Activated CD4-positive, alpha-beta T cell treated with anti-CD3 and anti-CD28 coated beads, Interleukin-2, Interleukin-4, amounts not matched to agents 100 ng/mL and 50 ng/mL, durations not matched to agents 16 hours and 8 hours (primary cell): ENCODE measurements at regions not wholly inside any gene's neighbourhood (a gene's known extent, or its start where the extent isn't known, plus 50 kb on each side); places are given as distances from the start of the nearest gene placed in this dataset.

ENCODE experiments used
- DNase-seq: peaks from one replicate; pipeline ENCODE4 v3.0.0-alpha.2; 2020; ENCODE audit warnings: low spot score

DNA sequence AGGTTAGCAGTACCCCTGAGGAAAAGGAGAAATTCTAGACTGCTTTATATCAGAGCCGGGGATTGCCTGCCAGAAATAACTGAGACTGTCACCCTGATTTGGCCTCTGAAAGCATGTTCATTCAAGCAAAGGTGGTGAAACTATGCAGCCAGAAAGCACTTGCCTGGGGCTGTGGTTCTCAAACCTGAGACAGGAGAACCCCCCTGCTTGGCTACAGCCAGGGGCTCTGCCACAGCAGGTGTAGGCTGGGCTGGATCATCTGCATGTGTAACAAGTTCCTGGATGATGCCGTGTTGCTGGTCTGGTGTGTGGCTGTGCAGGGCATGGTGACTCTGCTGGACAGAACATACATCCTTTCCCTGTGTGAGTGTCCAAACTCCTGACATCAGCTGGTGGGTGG, 157.8 kb downstream of the NXNL2 start:
- DNase-seq: no peak

GRCh38 chr9:88694625-88695024, 159.6 kb downstream of the NXNL2 start:
- DNase-seq: no peak

DNA sequence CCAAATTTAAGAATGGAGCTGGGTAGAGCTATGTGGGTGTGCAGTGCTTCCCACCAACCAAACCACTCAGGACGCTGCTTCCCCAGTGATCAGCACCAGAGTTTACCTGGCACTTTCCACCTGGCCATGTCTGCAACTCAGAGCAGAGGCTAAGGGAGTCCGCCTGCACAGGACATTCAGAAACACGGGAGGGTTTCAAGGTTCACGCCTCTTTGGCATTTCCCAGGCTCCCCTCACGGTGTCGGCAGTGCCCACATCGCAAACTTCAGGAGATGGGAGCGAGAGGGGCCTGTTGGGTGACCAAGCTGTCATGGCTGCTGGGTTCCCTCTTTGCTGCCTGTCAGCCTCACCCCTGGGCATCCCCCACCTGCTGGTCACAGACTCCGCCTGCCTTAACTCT, 161.5 kb downstream of the NXNL2 start:
- no peak for DNase-seq

GRCh38 chr9:88697764-88698432, 162.9 kb downstream of the NXNL2 start:
- DNase-seq: no peak

GRCh38 chr9:88702985-88703384, 168.0 kb downstream of the NXNL2 start:
- no peak for DNase-seq

GRCh38 chr9:88706193-88707113, 171.5 kb downstream of the NXNL2 start:
- DNase-seq: no peak

GRCh38 chr9:88710449-88710848, 175.5 kb downstream of the NXNL2 start:
- no peak for DNase-seq

GRCh38 chr9:88711719-88712118, 176.7 kb downstream of the NXNL2 start:
- no peak for DNase-seq

GRCh38 chr9:88712484-88712883, 177.5 kb downstream of the NXNL2 start:
- no peak for DNase-seq

DNA sequence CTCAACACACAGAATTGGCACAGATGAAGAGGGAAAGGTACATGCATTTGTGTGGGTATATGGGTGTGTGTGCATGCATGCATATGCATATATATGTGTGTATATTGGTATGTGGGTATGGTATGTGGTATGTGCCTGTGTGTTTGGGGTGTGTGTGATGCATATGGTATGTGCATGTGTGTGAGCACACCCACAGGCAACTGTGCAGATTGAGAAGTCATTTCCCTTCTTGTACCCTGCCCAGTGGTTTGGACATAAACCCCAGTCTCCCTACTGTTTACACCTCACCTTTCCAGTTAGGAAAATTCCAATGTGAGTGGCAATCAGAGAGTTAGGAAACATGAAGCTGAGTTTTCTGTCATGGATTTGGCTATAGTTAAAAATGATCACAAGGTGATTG, 178.0 kb downstream of the NXNL2 start:
- no peak for DNase-seq

GRCh38 chr9:88716596-88717290, 181.8 kb downstream of the NXNL2 start:
- DNase-seq: no peak

- DNase-seq: no peak
Observed at GRCh38 chr9:88721025-88721424, 186.0 kb downstream of the NXNL2 start.

GRCh38 chr9:88721495-88722279, 186.7 kb downstream of the NXNL2 start:
- no peak for DNase-seq

- DNase-seq: no peak
Observed at GRCh38 chr9:88722753-88723152, 187.8 kb downstream of the NXNL2 start.

DNA sequence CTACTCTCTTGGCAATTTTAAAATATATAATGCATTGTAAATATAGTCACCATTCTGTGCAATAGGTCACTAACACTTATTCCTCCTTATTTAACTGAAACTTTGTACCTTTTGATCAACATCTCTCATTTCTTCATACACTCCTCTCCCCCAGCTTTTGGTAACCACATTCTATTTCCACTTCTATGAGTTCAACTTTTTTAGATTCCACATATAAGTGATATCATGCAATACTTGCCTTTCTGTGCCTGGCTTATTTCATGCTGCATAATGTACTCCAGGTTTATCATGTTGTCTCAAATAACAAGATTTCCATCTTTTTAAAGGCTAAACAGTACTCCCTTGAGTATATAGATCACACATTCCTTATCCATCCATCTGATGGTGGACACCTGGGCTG, 188.8 kb downstream of the NXNL2 start:
- DNase-seq: no peak

GRCh38 chr9:88724331-88724730, 189.4 kb downstream of the NXNL2 start:
- DNase-seq: no peak

GRCh38 chr9:88725300-88726019, 190.5 kb downstream of the NXNL2 start:
- no peak for DNase-seq

GRCh38 chr9:88726803-88727202, 191.8 kb downstream of the NXNL2 start:
- no peak for DNase-seq

- DNase-seq: no peak
Observed at GRCh38 chr9:88730780-88731179, 195.8 kb downstream of the NXNL2 start.

- no peak for DNase-seq
Observed at GRCh38 chr9:88732128-88732527, 197.2 kb downstream of the NXNL2 start.

DNA sequence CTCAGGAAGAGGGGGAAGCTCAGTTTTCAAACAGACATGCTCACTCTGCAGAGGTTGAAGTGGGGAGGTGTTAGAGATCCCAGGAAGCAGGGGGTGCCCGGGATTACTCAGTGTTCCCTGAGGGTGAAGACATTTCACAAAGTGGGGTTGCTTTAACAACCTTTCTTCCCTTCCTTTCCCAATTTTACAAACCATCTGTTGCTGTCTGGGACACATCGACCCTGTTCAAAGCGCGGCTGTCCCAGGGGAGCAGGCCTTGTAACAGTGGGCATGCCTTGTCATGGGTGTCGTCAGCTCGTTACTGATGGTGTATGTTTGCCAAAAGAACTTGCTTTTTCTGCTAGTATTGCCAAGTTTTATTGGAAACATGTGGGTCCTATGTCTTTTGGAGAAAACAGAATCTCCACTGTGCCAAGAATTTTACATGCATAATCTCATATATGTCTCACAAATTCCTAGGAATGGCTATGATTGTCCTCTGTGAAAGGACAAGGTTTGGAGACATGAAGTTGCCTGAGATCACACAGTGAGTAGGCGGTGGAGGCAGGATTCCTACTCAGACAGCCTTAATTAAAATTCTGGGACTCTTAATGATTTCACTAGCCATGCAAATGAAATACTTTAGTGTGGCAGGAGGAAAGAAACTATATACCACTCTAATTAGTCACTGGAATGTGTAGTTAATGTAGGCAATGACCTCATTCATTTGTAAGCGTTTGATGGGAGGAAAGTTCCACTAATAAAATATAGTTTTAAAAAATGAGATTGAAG, 198.9 kb downstream of the NXNL2 start:
- no peak for DNase-seq
